Transverse colon (tissue), 4 donors: ENCODE measurements at regions not wholly inside any gene's neighbourhood (a gene's known extent, or its start where the extent isn't known, plus 50 kb on each side); places are given as distances from the start of the nearest gene placed in this dataset.

ENCODE experiments used
- DNase-seq: peaks from one replicate; pipeline ENCODE4 v3.0.0-alpha.2; 2019
- H3K27ac ChIP-seq, 4 donors: fragments of 200-600 bp; sonication (generic); 2 replicates each; pipeline ENCODE4 v1.5.1; 2016 to 2018; ENCODE audit warnings: inconsistent platforms in 4 of 4
- H3K27me3 ChIP-seq: fragments of 200-600 bp; sonication (generic); 2 replicates; pipeline ENCODE4 v1.5.1; 2017; ENCODE audit warnings: inconsistent platforms
- H3K36me3 ChIP-seq, 4 donors: fragments of 200-600 bp; sonication (generic); 2 replicates each; pipeline ENCODE4 v1.5.1; 2017 to 2019; ENCODE audit warnings: inconsistent platforms in 4 of 4
- H3K4me1 ChIP-seq, 4 donors: fragments of 200-600 bp; sonication (generic); 2 replicates each; pipeline ENCODE4 v1.5.1; 2017 to 2020; ENCODE audit warnings: inconsistent platforms in 4 of 4
- H3K4me3 ChIP-seq, 4 donors: fragments of 200-600 bp; sonication (generic); 1 replicate in 1 of 4; 2 replicates in 3 of 4; pipeline versions ENCODE4 v1.5.1 to v1.6.1; 2017 to 2019; ENCODE audit warnings: inconsistent platforms in 4 of 4
- H3K9me3 ChIP-seq, 2 donors: fragments of 200-600 bp; sonication (generic); 2 replicates each; pipeline ENCODE4 v1.5.1; 2017 to 2019; ENCODE audit warnings: inconsistent platforms in 2 of 2
- CTCF ChIP-seq, 5 experiments: fragments of 200-600 bp in 3 of 5; fragments of 450-650 bp in 2 of 5; sonication (generic) in 3 of 5; IDR thresholded peaks; 1 replicate in 2 of 5; 2 replicates in 3 of 5; pipeline ENCODE4 v1.5.1; 2016 to 2017; ENCODE audit warnings: antibody characterized with exemption in 5 of 5, inconsistent platforms in 3 of 5, mild to moderate bottlenecking in 2 of 5, moderate library complexity in 1 of 5
- EP300 ChIP-seq: sonication (generic); formaldehyde crosslinking; IDR thresholded peaks from one replicate; pipeline ENCODE4 v1.6.1; 2017; ENCODE audit warnings: antibody characterized with exemption, low read depth
- POLR2A ChIP-seq: fragments of 450-650 bp; IDR thresholded peaks from one replicate; pipeline ENCODE4 v1.6.1; 2016; ENCODE audit warnings: antibody characterized with exemption, mild to moderate bottlenecking, moderate library complexity
- POLR2AphosphoS5 ChIP-seq, 3 donors: sonication (generic); formaldehyde crosslinking; IDR thresholded peaks; one replicate each; pipeline ENCODE4 v1.6.1; 2016; ENCODE audit warnings: antibody characterized with exemption in 3 of 3
- WGBS, 2 donors: methylation state at CpG; one replicate each; pipeline ENCODE4 v1.1.5; 2018; ENCODE audit warnings: low coverage in 1 of 2; 5-methylcytosine and 5-hydroxymethylcytosine counted together
- in situ Hi-C, 4 donors: fragments of 200-750 bp; cut with MboI; loops; one replicate each; pipeline versions ENCODE4 v1.15.0 to v1.15.1; 2017; ENCODE audit warnings: low sequenced_read_pairs in 3 of 4, low pct_ligation_motif_present in 1 of 4, low pct_unique_long_range_greater_than_20kb in 1 of 4
- intact Hi-C: fragments of 100-400 bp; cut with DNase I; formaldehyde crosslinking; loops from one replicate; pipeline ENCODE4 v1.15.1; 2023; ENCODE audit warnings: low total_unique reads

- WGBS, 2 donors: 68% methylated on average over 2 of the region's 2 CpGs; no CpG with 5 or more reads in 1 of the 2 donors
- no peaks in the 10 kb centered on the region for H3K27me3 ChIP-seq
- no peak overlapping the region for H3K4me3 ChIP-seq
- peaks cover 0 to 4% (median 0%) of the 10 kb centered on the region in 4 donors for H3K4me1 ChIP-seq
- in situ Hi-C loops: no loop called here
- no peak for TF ChIP-seq POLR2AphosphoS5 (IDR thresholded peaks at IDR 0.05)
- peaks cover 3 to 4% of the 10 kb centered on the region in 2 donors for H3K9me3 ChIP-seq
- intact Hi-C loops: no loop called here
- H3K36me3 ChIP-seq: no peaks in the 10 kb centered on the region
- H3K27ac ChIP-seq: no peak overlapping the region
- DNase-seq: no peak
Observed at GRCh38 chr1:164361927-164362326, 197.1 kb upstream of the PBX1 start.

- TF ChIP-seq EP300: no peak
- no peak for TF ChIP-seq POLR2A
- no peak for TF ChIP-seq POLR2AphosphoS5 (IDR thresholded peaks at IDR 0.05)
- no peak for TF ChIP-seq CTCF (IDR thresholded peaks at IDR 0.05)
- Histone ChIP-seq H3K27me3 (no peaks in the 10 kb centered on the region), H3K4me1 (peaks cover 0 to 4% (median 0%) of the 10 kb centered on the region in 4 donors), H3K9me3 (peaks cover 3 to 4% of the 10 kb centered on the region in 2 donors), H3K4me3 (no peak overlapping the region), H3K36me3 (no peaks in the 10 kb centered on the region), H3K27ac (no peak overlapping the region)
- DNase-seq: no peak
- 56 to 78% methylated on average over 1 of the region's 1 CpG for WGBS, 2 donors
- in situ Hi-C loops (no loop called here), intact Hi-C loops (no loop called here)
Observed at GRCh38 chr1:164363980-164364379, 195.0 kb upstream of the PBX1 start.

GRCh38 chr1:164366014-164366413 is 193.0 kb upstream of the PBX1 start:
- no peak overlapping the region for H3K4me3 ChIP-seq
- no peaks in the 10 kb centered on the region for H3K27me3 ChIP-seq
- intact Hi-C loops: no loop called here
- no peaks in the 10 kb centered on the region for H3K36me3 ChIP-seq
- H3K9me3 ChIP-seq: peaks cover 3 to 4% of the 10 kb centered on the region in 2 donors
- 96 to 100% methylated on average over 1 of the region's 1 CpG for WGBS, 2 donors
- DNase-seq: no peak
- no peak overlapping the region for H3K27ac ChIP-seq
- TF ChIP-seq CTCF (IDR thresholded peaks at IDR 0.05): no peak
- TF ChIP-seq EP300: no peak
- in situ Hi-C loops: no loop called here
- H3K4me1 ChIP-seq: peaks cover 0 to 13% (median 1%) of the 10 kb centered on the region in 4 donors

- Histone ChIP-seq H3K27ac (peak overlapping the region in 3 of 4 donors; percentile 18 to 36 (median 29)), H3K27me3 (no peaks in the 10 kb centered on the region), H3K4me1 (peaks cover 0 to 8% (median 1%) of the 10 kb centered on the region in 4 donors), H3K36me3 (no peaks in the 10 kb centered on the region), H3K9me3 (peaks cover 3 to 4% of the 10 kb centered on the region in 2 donors), H3K4me3 (no peak overlapping the region)
- no peak for TF ChIP-seq POLR2A
- WGBS, 2 donors: 60 to 62% methylated on average over 4 of the region's 4 CpGs
- intact Hi-C loops: no loop called here
- in situ Hi-C loops: no loop called here
- DNase-seq: no peak
Observed at GRCh38 chr1:164369698-164370365, 189.2 kb upstream of the PBX1 start.

- no peak for DNase-seq
- intact Hi-C loops (no loop called here), in situ Hi-C loops (no loop called here)
- Histone ChIP-seq H3K27me3 (no peaks in the 10 kb centered on the region), H3K9me3 (no peaks in the 10 kb centered on the region), H3K27ac (no peak overlapping the region), H3K4me3 (no peak overlapping the region), H3K36me3 (no peaks in the 10 kb centered on the region), H3K4me1 (no peaks in the 10 kb centered on the region)
- no peak for TF ChIP-seq CTCF (IDR thresholded peaks at IDR 0.05)
- TF ChIP-seq POLR2A: no peak
- no peak for TF ChIP-seq POLR2AphosphoS5 (IDR thresholded peaks at IDR 0.05)
- TF ChIP-seq EP300: no peak
- WGBS, 2 donors: 32 to 60% methylated on average over 1 to 4 of the region's 4 CpGs
Observed at GRCh38 chr1:164380893-164381292, 178.1 kb upstream of the PBX1 start.
